Fibroblast of lung (primary cell): ENCODE measurements at regions not wholly inside any gene's neighbourhood (a gene's known extent, or its start where the extent isn't known, plus 50 kb on each side); places are given as distances from the start of the nearest gene placed in this dataset.

Source experiments
- CTCF ChIP-seq, 2 donors: IDR thresholded peaks in 1 of 2; conservative IDR thresholded peaks in 1 of 2; 1 replicate in 1 of 2; 2 replicates in 1 of 2; pipeline ENCODE4 v1.5.1; 2011 to 2012; ENCODE audit warnings: low read length in 2 of 2, control low read depth in 1 of 2, inconsistent platforms in 1 of 2, low read depth in 1 of 2, mild to moderate bottlenecking in 1 of 2
- EZH2 ChIP-seq: IDR thresholded peaks from 2 replicates; pipeline ENCODE4 v1.5.1; 2012; ENCODE audit warnings: low read length, control low read depth, mild to moderate bottlenecking; ENCODE audit errors: missing control alignments

- TF ChIP-seq EZH2: no peak
- no peak for TF ChIP-seq CTCF (conservative IDR thresholded peaks at IDR 0.05 in 1 of 2, IDR thresholded peaks at IDR 0.05 in 1 of 2; ENCODE audit: low read depth in 1 of 2, low read length in 2 of 2)
Measured at GRCh38 chr9:109906766-109907382, 126.9 kb downstream of the PALM2AKAP2 start.
